Fibroblast of mammary gland (primary cell): ENCODE measurements at regions not wholly inside any gene's neighbourhood (a gene's known extent, or its start where the extent isn't known, plus 50 kb on each side); places are given as distances from the start of the nearest gene placed in this dataset.

Experiments
- DNase-seq: peaks from one replicate; pipeline ENCODE4 v3.0.0-alpha.2; 2010; ENCODE audit warnings: low read depth
- H3K4me3 ChIP-seq: 2 replicates; pipeline ENCODE4 v1.5.1; 2011; ENCODE audit warnings: low read depth, mild to moderate bottlenecking, low read length, moderate library complexity; ENCODE audit not compliant: control insufficient read depth
- TF ChIP-seq, protein P1 (sequence below): conservative IDR thresholded peaks from 2 replicates; pipeline ENCODE4 v1.5.1; 2011; ENCODE audit warnings: low read depth, low read length, inconsistent platforms; ENCODE audit not compliant: control insufficient read depth, insufficient read depth

DNA sequence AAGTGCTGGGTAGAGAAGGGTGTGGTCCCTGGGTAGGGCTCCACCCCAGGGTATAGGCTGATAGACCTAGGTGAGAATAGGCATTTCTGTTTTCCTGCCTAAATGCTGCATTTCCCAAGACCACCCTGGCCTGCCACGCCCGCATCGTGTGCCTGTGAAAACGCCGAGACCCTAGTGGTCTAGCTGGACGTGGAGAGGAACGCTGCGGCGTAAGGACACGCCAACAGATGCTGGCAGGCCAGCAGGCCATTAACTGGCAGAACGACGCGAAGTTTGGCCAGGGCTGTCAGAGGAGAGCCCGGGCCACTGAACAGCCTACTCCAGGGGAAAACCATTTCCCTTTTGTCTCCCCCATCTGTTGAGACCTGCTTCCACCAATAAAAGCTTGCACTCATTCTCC, 373.2 kb upstream of the FIGN start:
- no peak for DNase-seq
- TF ChIP-seq, protein P1, sequence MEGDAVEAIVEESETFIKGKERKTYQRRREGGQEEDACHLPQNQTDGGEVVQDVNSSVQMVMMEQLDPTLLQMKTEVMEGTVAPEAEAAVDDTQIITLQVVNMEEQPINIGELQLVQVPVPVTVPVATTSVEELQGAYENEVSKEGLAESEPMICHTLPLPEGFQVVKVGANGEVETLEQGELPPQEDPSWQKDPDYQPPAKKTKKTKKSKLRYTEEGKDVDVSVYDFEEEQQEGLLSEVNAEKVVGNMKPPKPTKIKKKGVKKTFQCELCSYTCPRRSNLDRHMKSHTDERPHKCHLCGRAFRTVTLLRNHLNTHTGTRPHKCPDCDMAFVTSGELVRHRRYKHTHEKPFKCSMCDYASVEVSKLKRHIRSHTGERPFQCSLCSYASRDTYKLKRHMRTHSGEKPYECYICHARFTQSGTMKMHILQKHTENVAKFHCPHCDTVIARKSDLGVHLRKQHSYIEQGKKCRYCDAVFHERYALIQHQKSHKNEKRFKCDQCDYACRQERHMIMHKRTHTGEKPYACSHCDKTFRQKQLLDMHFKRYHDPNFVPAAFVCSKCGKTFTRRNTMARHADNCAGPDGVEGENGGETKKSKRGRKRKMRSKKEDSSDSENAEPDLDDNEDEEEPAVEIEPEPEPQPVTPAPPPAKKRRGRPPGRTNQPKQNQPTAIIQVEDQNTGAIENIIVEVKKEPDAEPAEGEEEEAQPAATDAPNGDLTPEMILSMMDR: no peak
- H3K4me3 ChIP-seq: no peak overlapping the region

DNA sequence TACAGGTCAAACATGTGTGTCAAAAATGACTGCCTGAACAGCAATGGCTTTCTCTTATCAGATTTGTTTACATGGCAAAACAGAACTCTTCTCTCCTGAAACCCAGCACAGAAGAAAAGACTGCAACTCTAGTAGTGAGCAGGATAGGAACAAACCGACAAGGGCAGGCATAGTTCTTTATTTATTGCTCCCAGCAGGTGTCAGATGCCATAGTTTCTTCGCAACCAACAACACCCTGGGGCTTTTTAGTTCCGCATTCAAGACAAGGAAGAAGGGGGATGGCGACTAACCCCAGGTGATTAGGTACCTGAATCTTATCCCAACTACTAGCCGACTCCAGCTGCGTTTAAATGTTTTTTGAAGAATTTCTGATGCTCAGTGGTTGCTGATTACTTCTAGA, 367.5 kb upstream of the FIGN start:
- TF ChIP-seq, protein P1: no peak
- no peak for DNase-seq
- H3K4me3 ChIP-seq: no peak overlapping the region

DNA sequence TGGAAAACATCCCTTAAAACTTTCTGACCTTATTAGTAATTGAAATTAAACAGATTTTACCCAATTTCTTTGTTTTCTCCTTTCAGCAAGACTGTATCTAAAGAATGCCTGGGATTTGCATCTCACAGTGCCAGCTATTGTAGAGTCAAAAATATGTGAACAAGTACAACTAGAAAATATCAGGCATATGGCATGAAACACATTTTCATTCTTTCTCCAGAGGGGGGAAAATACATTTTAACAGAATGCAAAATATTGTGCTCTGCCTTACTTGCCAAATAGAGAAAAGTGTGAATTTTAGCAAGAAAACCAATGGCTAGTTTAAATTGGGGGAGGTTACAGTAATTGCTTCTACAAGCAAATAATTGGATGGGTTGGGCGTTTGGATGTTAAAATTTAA, 366.6 kb upstream of the FIGN start:
- H3K4me3 ChIP-seq: no peak overlapping the region
- no peak for DNase-seq
- TF ChIP-seq, protein P1: no peak

DNA sequence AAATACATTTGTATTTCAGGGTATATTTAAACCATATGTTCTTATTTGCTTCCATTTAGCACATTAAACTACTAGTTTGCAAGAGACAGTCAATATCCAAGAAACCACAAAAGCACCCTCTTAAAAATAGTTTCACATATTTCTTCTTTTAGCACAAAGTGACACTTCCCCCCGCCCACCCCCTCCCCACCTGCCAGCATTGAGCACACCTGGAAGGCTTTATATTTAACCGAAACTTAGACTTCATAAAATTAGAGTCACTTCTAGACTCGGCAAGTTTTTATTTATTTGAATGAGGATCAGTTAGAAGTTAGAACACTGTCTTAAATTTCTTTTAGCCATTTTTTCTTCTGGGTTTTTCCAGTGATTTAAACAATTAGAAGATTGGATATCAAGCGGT, 355.9 kb upstream of the FIGN start:
- TF ChIP-seq, protein P1: no peak
- H3K4me3 ChIP-seq: no peak overlapping the region
- DNase-seq: no peak

DNA sequence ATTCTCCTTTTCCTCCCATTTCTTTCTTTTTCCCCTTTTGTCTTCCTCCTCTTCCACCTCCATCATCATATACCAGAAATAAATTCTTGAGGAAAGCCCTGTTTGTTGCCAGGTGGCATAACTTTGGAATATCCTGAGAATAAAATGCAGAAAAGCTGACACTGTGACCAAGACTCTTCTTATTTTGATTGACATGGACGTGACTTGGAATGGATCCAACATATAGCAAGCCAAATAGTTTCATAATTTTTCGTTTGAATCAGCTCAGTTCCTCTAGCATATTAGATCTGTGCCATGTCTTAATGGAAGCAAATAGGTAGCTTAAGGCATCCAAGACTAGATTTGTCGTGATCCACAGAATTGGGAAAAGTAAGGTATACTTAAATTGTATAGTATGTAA, 354.7 kb upstream of the FIGN start:
- no peak overlapping the region for H3K4me3 ChIP-seq
- TF ChIP-seq, protein P1: no peak
- DNase-seq: no peak

DNA sequence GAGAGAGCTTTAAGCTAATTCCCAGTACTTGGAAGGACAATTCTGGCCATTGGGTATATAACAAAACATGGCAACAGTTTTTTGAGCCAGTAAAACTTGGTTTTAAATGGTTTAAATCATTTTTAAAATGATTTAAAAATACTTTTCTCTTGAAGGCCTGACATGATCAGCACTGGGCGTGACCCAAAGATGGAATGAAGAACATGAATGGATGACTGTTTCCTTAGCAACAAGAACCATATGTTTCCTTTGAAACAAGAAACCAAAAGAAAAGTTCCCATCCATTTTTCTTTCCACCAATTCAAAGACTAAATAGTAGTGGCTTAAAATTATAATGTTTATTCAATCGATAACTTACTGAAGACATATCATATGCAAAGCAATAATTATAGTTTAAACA, 348.3 kb upstream of the FIGN start:
- TF ChIP-seq, protein P1: no peak
- DNase-seq: peak; percentile 4
- no peak overlapping the region for H3K4me3 ChIP-seq

DNA sequence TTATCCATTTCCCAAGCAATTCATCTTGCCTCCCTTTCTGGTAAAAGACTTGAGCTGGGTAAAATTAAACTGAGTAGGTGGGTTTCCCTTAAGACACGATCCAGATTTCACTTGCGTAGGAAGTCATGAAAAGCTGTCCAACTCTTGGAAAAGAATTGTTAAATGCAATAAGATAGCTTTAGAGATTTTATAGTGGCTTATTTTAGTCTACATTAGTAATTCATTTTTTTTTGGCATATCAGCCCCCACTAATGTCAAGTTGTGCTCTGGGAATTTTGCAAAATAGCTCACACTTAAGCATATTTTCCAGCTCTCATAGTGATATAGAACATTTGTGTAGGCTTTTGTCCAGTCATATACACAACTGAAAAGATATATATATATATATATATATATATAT, 344.7 kb upstream of the FIGN start:
- TF ChIP-seq, protein P1: no peak
- DNase-seq: no peak

More for the DNA sequence above, 344.7 kb upstream of the FIGN start:
- no peak overlapping the region for H3K4me3 ChIP-seq
